Hepatocyte (in vitro differentiated cells): ENCODE measurements at regions not wholly inside any gene's neighbourhood (a gene's known extent, or its start where the extent isn't known, plus 50 kb on each side); places are given as distances from the start of the nearest gene placed in this dataset.

Source experiments
- DNase-seq: peaks from one replicate; pipeline ENCODE4 v3.0.0-alpha.2; 2016; ENCODE audit warnings: low spot score
- H2AFZ ChIP-seq: fragments of 200-600 bp; sonication (generic); 2 replicates; pipeline ENCODE4 v1.6.0; 2016; ENCODE audit warnings: antibody characterized with exemption, mild to moderate bottlenecking
- H3K27ac ChIP-seq: fragments of 200-600 bp; sonication (generic); 2 replicates; pipeline ENCODE4 v1.5.1; 2016; ENCODE audit warnings: mild to moderate bottlenecking
- H3K27me3 ChIP-seq: fragments of 200-600 bp; sonication (generic); 2 replicates; pipeline ENCODE4 v1.6.1; 2016
- H3K36me3 ChIP-seq: fragments of 200-600 bp; sonication (generic); replicated peaks from 2 replicates; pipeline ENCODE4 v1.5.1; 2016; ENCODE audit warnings: low read depth; ENCODE audit not compliant: insufficient read depth
- H3K4me1 ChIP-seq: fragments of 200-600 bp; sonication (generic); 2 replicates; pipeline ENCODE4 v1.5.1; 2016; ENCODE audit warnings: mild to moderate bottlenecking, moderate library complexity; ENCODE audit not compliant: insufficient read depth
- H3K4me2 ChIP-seq: fragments of 200-600 bp; sonication (generic); 2 replicates; pipeline ENCODE4 v1.6.0; 2016
- H3K4me3 ChIP-seq: fragments of 200-600 bp; sonication (generic); 2 replicates; pipeline ENCODE4 v1.5.1; 2016; ENCODE audit warnings: mild to moderate bottlenecking
- H3K79me2 ChIP-seq: fragments of 200-600 bp; sonication (generic); 2 replicates; pipeline ENCODE4 v1.6.0; 2017; ENCODE audit warnings: mild to moderate bottlenecking
- H3K9me2 ChIP-seq: fragments of 200-600 bp; sonication (generic); replicated peaks from 2 replicates; pipeline ENCODE4 v1.6.0; 2017; ENCODE audit warnings: mild to moderate bottlenecking; ENCODE audit not compliant: insufficient read depth
- H3K9me3 ChIP-seq: fragments of 200-600 bp; sonication (generic); 2 replicates; pipeline ENCODE4 v1.5.1; 2016; ENCODE audit warnings: low read depth, mild to moderate bottlenecking
- H4K20me1 ChIP-seq: fragments of 200-600 bp; sonication (generic); 2 replicates; pipeline ENCODE4 v1.6.0; 2016; ENCODE audit warnings: mild to moderate bottlenecking; ENCODE audit not compliant: insufficient read depth, poor library complexity, severe bottlenecking
- CTCF ChIP-seq: fragments of 200-600 bp; sonication (generic); IDR thresholded peaks from 2 replicates; pipeline ENCODE4 v1.5.1; 2016; ENCODE audit warnings: antibody characterized with exemption, mild to moderate bottlenecking; ENCODE audit not compliant: poor library complexity
- EZH2 ChIP-seq: fragments of 200-600 bp; sonication (generic); IDR thresholded peaks from 2 replicates; pipeline ENCODE4 v1.6.1; 2016; ENCODE audit warnings: antibody characterized with exemption, mild to moderate bottlenecking, borderline replicate concordance
- EZH2phosphoT487 ChIP-seq: fragments of 200-600 bp; sonication (generic); IDR thresholded peaks from one replicate; pipeline ENCODE4 v1.6.1; 2018; ENCODE audit warnings: antibody characterized with exemption, mild to moderate bottlenecking, low read depth, moderate library complexity; ENCODE audit not compliant: unreplicated experiment, severe bottlenecking
- WGBS: methylation state at CpG from one replicate; pipeline ENCODE4 v1.1.6; 2016; ENCODE audit warnings: low lambda C conversion rate; ENCODE audit errors: missing lambda C conversion rate; 5-methylcytosine and 5-hydroxymethylcytosine counted together

GRCh38 chr4:149296503-149296902 is 519.1 kb downstream of the IQCM start:
- no peaks in the 10 kb centered on the region for H3K9me2 ChIP-seq
- no peak overlapping the region for H2AFZ ChIP-seq
- H3K4me1 ChIP-seq, result no peaks in the 10 kb centered on the region
- H3K9me3 ChIP-seq, result no peaks in the 10 kb centered on the region
- H3K36me3 ChIP-seq, result no peaks in the 10 kb centered on the region
- no peak overlapping the region for H3K4me2 ChIP-seq
- WGBS, result 87% methylated on average over 1 of the region's 1 CpG
- H3K4me3 ChIP-seq, result no peak overlapping the region
- H3K27ac ChIP-seq, result no peak overlapping the region
- no peaks in the 10 kb centered on the region for H4K20me1 ChIP-seq
- H3K27me3 ChIP-seq, result no peaks in the 10 kb centered on the region
- TF ChIP-seq EZH2phosphoT487, result no peak
- no peak for TF ChIP-seq CTCF
- no peak for TF ChIP-seq EZH2
- no peak for DNase-seq
- no peaks in the 10 kb centered on the region for H3K79me2 ChIP-seq

GRCh38 chr4:149296084-149296483 is 519.6 kb downstream of the IQCM start:
- H2AFZ ChIP-seq, result no peak overlapping the region
- no peaks in the 10 kb centered on the region for H4K20me1 ChIP-seq
- 88% methylated on average over 1 of the region's 1 CpG for WGBS
- no peak overlapping the region for H3K27ac ChIP-seq
- TF ChIP-seq EZH2, result no peak
- no peak for TF ChIP-seq EZH2phosphoT487
- TF ChIP-seq CTCF, result no peak
- no peaks in the 10 kb centered on the region for H3K9me2 ChIP-seq
- DNase-seq, result no peak
- no peaks in the 10 kb centered on the region for H3K36me3 ChIP-seq
- H3K4me3 ChIP-seq, result no peak overlapping the region
- no peak overlapping the region for H3K4me2 ChIP-seq
- H3K9me3 ChIP-seq, result no peaks in the 10 kb centered on the region
- no peaks in the 10 kb centered on the region for H3K4me1 ChIP-seq
- H3K27me3 ChIP-seq, result no peaks in the 10 kb centered on the region
- no peaks in the 10 kb centered on the region for H3K79me2 ChIP-seq

- Histone ChIP-seq H3K79me2 (no peaks in the 10 kb centered on the region), H3K27ac (no peak overlapping the region), H3K9me2 (no peaks in the 10 kb centered on the region), H4K20me1 (no peaks in the 10 kb centered on the region), H3K4me3 (no peak overlapping the region), H3K27me3 (no peaks in the 10 kb centered on the region), H3K4me2 (no peak overlapping the region), H2AFZ (no peak overlapping the region), H3K4me1 (no peaks in the 10 kb centered on the region), H3K36me3 (no peaks in the 10 kb centered on the region), H3K9me3 (no peaks in the 10 kb centered on the region)
- WGBS, result 84% methylated on average over 1 of the region's 1 CpG
- no peak for DNase-seq
- TF ChIP-seq EZH2 (no peak), CTCF (no peak), EZH2phosphoT487 (no peak)
Measured at GRCh38 chr4:149294601-149295000, 521.0 kb downstream of the IQCM start.
